Prostate gland (tissue), 2 donors: ENCODE measurements at regions not wholly inside any gene's neighbourhood (a gene's known extent, or its start where the extent isn't known, plus 50 kb on each side); places are given as distances from the start of the nearest gene placed in this dataset.

ENCODE experiments used
- DNase-seq: peaks from one replicate; pipeline ENCODE4 v3.0.0-alpha.2; 2019; ENCODE audit warnings: low spot score
- H3K27ac ChIP-seq, 2 donors: fragments of 200-600 bp; sonication (generic); 2 replicates each; pipeline ENCODE4 v1.5.1; 2017 to 2019
- H3K27me3 ChIP-seq: fragments of 200-600 bp; sonication (generic); replicated peaks from 2 replicates; pipeline ENCODE4 v1.5.1; 2019; ENCODE audit not compliant: insufficient read depth
- H3K36me3 ChIP-seq, 2 donors: fragments of 200-600 bp; sonication (generic); 1 replicate in 1 of 2; 2 replicates in 1 of 2; pipeline versions ENCODE4 v1.5.1 to v1.8.1; 2017 to 2019
- H3K4me1 ChIP-seq: fragments of 200-600 bp; sonication (generic); replicated peaks from 2 replicates; pipeline ENCODE4 v1.5.1; 2019
- H3K4me3 ChIP-seq, 2 donors: fragments of 200-600 bp; sonication (generic); 2 replicates each; pipeline ENCODE4 v1.5.1; 2017 to 2019
- H3K9me3 ChIP-seq: fragments of 200-600 bp; sonication (generic); 2 replicates; pipeline ENCODE4 v1.5.1; 2017
- CTCF ChIP-seq, 4 experiments: fragments of 200-600 bp in 2 of 4; fragments of 450-650 bp in 2 of 4; sonication (generic) in 2 of 4; IDR thresholded peaks; 1 replicate in 3 of 4; 2 replicates in 1 of 4; pipeline ENCODE4 v1.5.1; 2016 to 2019; ENCODE audit warnings: antibody characterized with exemption in 4 of 4, mild to moderate bottlenecking in 2 of 4, moderate library complexity in 2 of 4
- POLR2A ChIP-seq: fragments of 450-650 bp; IDR thresholded peaks from one replicate; pipeline ENCODE4 v1.6.1; 2016; ENCODE audit warnings: antibody characterized with exemption, mild to moderate bottlenecking
- POLR2AphosphoS5 ChIP-seq: sonication (generic); formaldehyde crosslinking; IDR thresholded peaks from one replicate; pipeline ENCODE4 v1.6.1; 2017; ENCODE audit warnings: antibody characterized with exemption
- WGBS: methylation state at CpG from one replicate; pipeline ENCODE4 v1.1.5; 2018; 5-methylcytosine and 5-hydroxymethylcytosine counted together
- intact Hi-C: fragments of 100-400 bp; cut with DNase I; formaldehyde crosslinking; loops from one replicate; pipeline ENCODE4 v1.14.2; 2022

- no peak for DNase-seq
- no peaks in the 10 kb centered on the region for H3K36me3 ChIP-seq
- 83% methylated on average over 4 of the region's 4 CpGs for WGBS
- H3K27me3 ChIP-seq: no peaks in the 10 kb centered on the region
- no peaks in the 10 kb centered on the region for H3K4me1 ChIP-seq
- H3K27ac ChIP-seq: no peak overlapping the region
- TF ChIP-seq POLR2AphosphoS5: no peak
- no peak for TF ChIP-seq CTCF (IDR thresholded peaks at IDR 0.05)
- no peak for TF ChIP-seq POLR2A
- no peak overlapping the region for H3K4me3 ChIP-seq
- intact Hi-C loops: no loop called here
- no peaks in the 10 kb centered on the region for H3K9me3 ChIP-seq
These were observed 489.1 kb upstream of the ACVR2A start for GRCh38 chr2:147355706-147356105.

- no peak overlapping the region for H3K27ac ChIP-seq
- no peak for DNase-seq
- no peaks in the 10 kb centered on the region for H3K4me1 ChIP-seq
- no peak overlapping the region for H3K4me3 ChIP-seq
- no peaks in the 10 kb centered on the region for H3K36me3 ChIP-seq
- H3K9me3 ChIP-seq: no peaks in the 10 kb centered on the region
- H3K27me3 ChIP-seq: no peaks in the 10 kb centered on the region
- intact Hi-C loops: no loop called here
- TF ChIP-seq CTCF (IDR thresholded peaks at IDR 0.05) (no peak), POLR2AphosphoS5 (no peak), POLR2A (no peak)
These were observed 491.8 kb upstream of the ACVR2A start for GRCh38 chr2:147353072-147353381.

- no peaks in the 10 kb centered on the region for H3K36me3 ChIP-seq
- no peak for DNase-seq
- H3K4me1 ChIP-seq: no peaks in the 10 kb centered on the region
- no peak overlapping the region for H3K27ac ChIP-seq
- intact Hi-C loops: no loop called here
- TF ChIP-seq POLR2AphosphoS5 (no peak), CTCF (IDR thresholded peaks at IDR 0.05) (no peak), POLR2A (no peak)
- no peaks in the 10 kb centered on the region for H3K27me3 ChIP-seq
- H3K4me3 ChIP-seq: no peak overlapping the region
- 78% methylated on average over 8 of the region's 8 CpGs for WGBS
- no peaks in the 10 kb centered on the region for H3K9me3 ChIP-seq
These were observed 492.4 kb upstream of the ACVR2A start for GRCh38 chr2:147352264-147353071.

GRCh38 chr2:147351784-147352183, 493.0 kb upstream of the ACVR2A start:
- WGBS: 81% methylated on average over 5 of the region's 5 CpGs
- H3K27me3 ChIP-seq: no peaks in the 10 kb centered on the region
- no peak for DNase-seq
- no peaks in the 10 kb centered on the region for H3K9me3 ChIP-seq
- no peaks in the 10 kb centered on the region for H3K4me1 ChIP-seq
- no peak overlapping the region for H3K4me3 ChIP-seq
- no peaks in the 10 kb centered on the region for H3K36me3 ChIP-seq
- no peak overlapping the region for H3K27ac ChIP-seq
- TF ChIP-seq CTCF (IDR thresholded peaks at IDR 0.05) (no peak), POLR2AphosphoS5 (no peak), POLR2A (no peak)
- intact Hi-C loops: no loop called here

GRCh38 chr2:147348931-147349555, 495.8 kb upstream of the ACVR2A start:
- H3K27me3 ChIP-seq: no peaks in the 10 kb centered on the region
- H3K4me3 ChIP-seq: no peak overlapping the region
- WGBS: 86% methylated on average over 4 of the region's 4 CpGs
- DNase-seq: no peak
- TF ChIP-seq POLR2AphosphoS5 (no peak), POLR2A (no peak), CTCF (IDR thresholded peaks at IDR 0.05) (no peak)
- H3K27ac ChIP-seq: no peak overlapping the region
- intact Hi-C loops: no loop called here
- H3K9me3 ChIP-seq: no peaks in the 10 kb centered on the region
- no peaks in the 10 kb centered on the region for H3K4me1 ChIP-seq
- no peaks in the 10 kb centered on the region for H3K36me3 ChIP-seq
